Colonic mucosa (tissue), 4 donors: ENCODE measurements at regions not wholly inside any gene's neighbourhood (a gene's known extent, or its start where the extent isn't known, plus 50 kb on each side); places are given as distances from the start of the nearest gene placed in this dataset.

Experiments
- DNase-seq: peaks from one replicate; pipeline ENCODE4 v3.0.0-alpha.2; 2020
- H3K27ac ChIP-seq: fragments of 200-600 bp; one replicate; pipeline ENCODE4 v1.8.0; 2021
- H3K27me3 ChIP-seq: fragments of 200-600 bp; one replicate; pipeline ENCODE4 v1.8.0; 2021
- H3K36me3 ChIP-seq: fragments of 200-600 bp; one replicate; pipeline ENCODE4 v1.8.0; 2021
- H3K4me1 ChIP-seq: fragments of 200-600 bp; one replicate; pipeline ENCODE4 v1.8.0; 2021; ENCODE audit warnings: mild to moderate bottlenecking
- H3K4me3 ChIP-seq: fragments of 200-600 bp; one replicate; pipeline ENCODE4 v1.8.0; 2021
- H3K9ac ChIP-seq, 2 donors: one replicate each; pipeline ENCODE4 v1.7.0; 2013; ENCODE audit warnings: control low read depth in 2 of 2, low read depth in 2 of 2, low read length in 2 of 2
- H3K9me3 ChIP-seq: fragments of 200-600 bp; one replicate; pipeline ENCODE4 v1.8.0; 2021
- CTCF ChIP-seq: fragments of 200-600 bp; IDR thresholded peaks from one replicate; pipeline ENCODE4 v1.8.0; 2022; ENCODE audit warnings: antibody characterized with exemption, mild to moderate bottlenecking
- intact Hi-C: fragments of 100-400 bp; cut with DNase I; formaldehyde crosslinking; loops from one replicate; pipeline ENCODE4 v1.14.1; 2022
- donor health status: healthy.
- donor health status: DM: no; HTN: no; CAD: no.
- donor health status: DM: no; HTN: no; CAD: no.

- Histone ChIP-seq H3K36me3 (no peaks in the 10 kb centered on the region), H3K27me3 (no peaks in the 10 kb centered on the region), H3K9ac (no peak overlapping the region), H3K27ac (no peak overlapping the region), H3K9me3 (no peaks in the 10 kb centered on the region), H3K4me3 (no peak overlapping the region), H3K4me1 (no peaks in the 10 kb centered on the region)
- DNase-seq: no peak
- intact Hi-C loops: no loop called here
- TF ChIP-seq CTCF: no peak
Observed at GRCh38 chr13:76813000-76813691, 73.1 kb downstream of the KCTD12 start.

- TF ChIP-seq CTCF: no peak
- no peak for DNase-seq
Observed at GRCh38 chr13:76812206-76812897, 73.9 kb downstream of the KCTD12 start.

GRCh38 chr13:76809389-76809788 is 76.8 kb downstream of the KCTD12 start:
- Histone ChIP-seq H3K27me3 (no peaks in the 10 kb centered on the region), H3K9ac (no peak overlapping the region)
- intact Hi-C loops: no loop called here

More at GRCh38 chr13:76812206-76812897, 73.9 kb downstream of the KCTD12 start:
- Histone ChIP-seq H3K4me1 (no peaks in the 10 kb centered on the region), H3K4me3 (no peak overlapping the region), H3K9ac (no peak overlapping the region), H3K27me3 (no peaks in the 10 kb centered on the region), H3K36me3 (no peaks in the 10 kb centered on the region), H3K27ac (no peak overlapping the region), H3K9me3 (no peaks in the 10 kb centered on the region)
- intact Hi-C loops: no loop called here

GRCh38 chr13:76808927-76809326 is 77.3 kb downstream of the KCTD12 start:
- Histone ChIP-seq H3K27ac (no peak overlapping the region), H3K9ac (no peak overlapping the region), H3K4me3 (no peak overlapping the region), H3K4me1 (no peaks in the 10 kb centered on the region), H3K27me3 (no peaks in the 10 kb centered on the region), H3K36me3 (no peaks in the 10 kb centered on the region), H3K9me3 (no peaks in the 10 kb centered on the region)
- DNase-seq: no peak
- TF ChIP-seq CTCF: no peak
- intact Hi-C loops: no loop called here

More at GRCh38 chr13:76809389-76809788, 76.8 kb downstream of the KCTD12 start:
- no peak overlapping the region for H3K4me3 ChIP-seq
- no peak for DNase-seq
- no peaks in the 10 kb centered on the region for H3K4me1 ChIP-seq
- H3K9me3 ChIP-seq: no peaks in the 10 kb centered on the region
- no peak for TF ChIP-seq CTCF
- no peaks in the 10 kb centered on the region for H3K36me3 ChIP-seq
- no peak overlapping the region for H3K27ac ChIP-seq

GRCh38 chr13:76804801-76805200 is 81.4 kb downstream of the KCTD12 start:
- no peaks in the 10 kb centered on the region for H3K9me3 ChIP-seq
- no peaks in the 10 kb centered on the region for H3K4me1 ChIP-seq
- no peaks in the 10 kb centered on the region for H3K36me3 ChIP-seq
- H3K9ac ChIP-seq: no peak overlapping the region
- no peak overlapping the region for H3K4me3 ChIP-seq
- DNase-seq: no peak
- no peaks in the 10 kb centered on the region for H3K27me3 ChIP-seq
- no peak overlapping the region for H3K27ac ChIP-seq
- no peak for TF ChIP-seq CTCF
- intact Hi-C loops: no loop called here
